GM12878 (cell line): ENCODE measurements at regions not wholly inside any gene's neighbourhood (a gene's known extent, or its start where the extent isn't known, plus 50 kb on each side); places are given as distances from the start of the nearest gene placed in this dataset.

Experiments
- BHLHE40 ChIP-seq, 2 experiments: fragments of 450-650 bp in 1 of 2; IDR thresholded peaks; 2 replicates each; pipeline ENCODE4 v1.6.1; 2011 to 2017; ENCODE audit warnings: low read depth in 2 of 2, borderline replicate concordance in 1 of 2, improper control_type of control experiment in 1 of 2, low read length in 1 of 2, mild to moderate bottlenecking in 1 of 2
- EGR1 ChIP-seq, 2 experiments: IDR thresholded peaks; 1 replicate in 1 of 2; 2 replicates in 1 of 2; pipeline ENCODE4 v1.6.1; 2011 to 2012; ENCODE audit warnings: low read depth in 2 of 2, low read length in 2 of 2, borderline replicate concordance in 1 of 2, mild to moderate bottlenecking in 1 of 2, moderate library complexity in 1 of 2
- ESRRA ChIP-seq: IDR thresholded peaks from 2 replicates; pipeline ENCODE4 v1.6.1; 2012; ENCODE audit warnings: mild to moderate bottlenecking, low read length, improper control_type of control experiment
- FOXM1 ChIP-seq: IDR thresholded peaks from 2 replicates; pipeline ENCODE4 v1.6.1; 2012; ENCODE audit warnings: low read depth, mild to moderate bottlenecking, inconsistent platforms, low read length, moderate library complexity
- LARP7 ChIP-seq: fragments of 450-650 bp; IDR thresholded peaks from 2 replicates; pipeline ENCODE4 v1.6.1; 2017; ENCODE audit warnings: mild to moderate bottlenecking
- MYC ChIP-seq: IDR thresholded peaks from 2 replicates; pipeline ENCODE4 v1.6.1; 2011; ENCODE audit warnings: mild to moderate bottlenecking, low read length, moderate library complexity, inconsistent platforms; ENCODE audit not compliant: insufficient read depth, insufficient replicate concordance, insufficient read length, severe bottlenecking
- POLR2A ChIP-seq: IDR thresholded peaks from 2 replicates; pipeline ENCODE4 v1.6.1; 2011; ENCODE audit warnings: low read depth, mild to moderate bottlenecking, low read length
- POLR2AphosphoS5 ChIP-seq: IDR thresholded peaks from 2 replicates; pipeline ENCODE4 v1.6.1; 2011; ENCODE audit warnings: mild to moderate bottlenecking, low read length, inconsistent platforms
- RBBP5 ChIP-seq: fragments of 200-600 bp; sonication (generic); conservative IDR thresholded peaks from 2 replicates; pipeline ENCODE4 v1.6.1; 2016
- RCOR1 ChIP-seq: conservative IDR thresholded peaks from 2 replicates; pipeline ENCODE4 v1.6.1; 2012; ENCODE audit warnings: low read depth, low read length, improper control_type of control experiment
- TAF1 ChIP-seq: IDR thresholded peaks from 2 replicates; pipeline ENCODE4 v1.6.1; 2011; ENCODE audit warnings: mild to moderate bottlenecking, low read depth, low read length, borderline replicate concordance
- ZZZ3 ChIP-seq: IDR thresholded peaks from 2 replicates; pipeline ENCODE4 v1.6.1; 2011; ENCODE audit warnings: low read depth; ENCODE audit not compliant: control insufficient read depth, insufficient read length
- TF ChIP-seq, protein P1 (sequence below): IDR thresholded peaks from 2 replicates; pipeline ENCODE4 v1.6.1; 2011; ENCODE audit warnings: low read depth, mild to moderate bottlenecking, low read length, moderate library complexity, borderline replicate concordance; ENCODE audit errors: extremely low read depth

DNA sequence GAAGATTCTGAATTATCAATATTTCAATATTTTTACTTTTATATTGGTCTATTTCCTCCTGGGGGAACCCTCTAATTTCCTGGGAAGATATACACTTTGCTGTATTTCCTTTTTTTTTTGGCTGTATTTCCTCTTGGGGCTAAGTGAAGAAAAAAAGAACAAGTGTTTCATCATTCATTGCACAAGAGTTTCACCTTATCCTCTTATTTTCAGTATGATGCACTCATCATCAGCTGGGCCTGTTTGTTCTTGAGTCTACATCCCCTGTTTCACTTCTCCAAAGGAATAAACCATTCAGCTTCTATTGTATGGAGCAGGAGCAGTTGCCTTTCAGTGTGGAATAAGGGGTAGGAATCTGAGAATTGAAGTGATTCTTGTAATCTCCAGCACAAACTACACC is 210.8 kb downstream of the FAM170A start:
- TF ChIP-seq EGR1 (IDR thresholded peaks at IDR 0.05; ENCODE audit: borderline replicate concordance in 1 of 2, low read depth in 2 of 2, low read length in 2 of 2) (no peak), ZZZ3 (no peak), ESRRA (no peak), RBBP5 (no peak), LARP7 (no peak), TAF1 (no peak), POLR2A (no peak), MYC (no peak), BHLHE40 (IDR thresholded peaks at IDR 0.05; ENCODE audit: borderline replicate concordance in 1 of 2, low read depth in 2 of 2, low read length in 1 of 2) (no peak), RCOR1 (no peak), FOXM1 (no peak), POLR2AphosphoS5 (no peak)
- TF ChIP-seq, protein P1, sequence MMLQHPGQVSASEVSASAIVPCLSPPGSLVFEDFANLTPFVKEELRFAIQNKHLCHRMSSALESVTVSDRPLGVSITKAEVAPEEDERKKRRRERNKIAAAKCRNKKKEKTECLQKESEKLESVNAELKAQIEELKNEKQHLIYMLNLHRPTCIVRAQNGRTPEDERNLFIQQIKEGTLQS: no peak
